ENCODE measurements at regions not wholly inside any gene's neighbourhood (a gene's known extent, or its start where the extent isn't known, plus 50 kb on each side); places are given as distances from the start of the nearest gene placed in this dataset.

- TF ChIP-seq EZH2 (IDR thresholded peaks at IDR 0.05) (no peak), POLR2AphosphoS5 (IDR thresholded peaks at IDR 0.05; ENCODE audit: borderline replicate concordance, low read depth, low read length) (no peak)
Measured at GRCh38 chr13:91135968-91136367, 211.5 kb upstream of the MIR17HG start.
